Activated CD4-positive, alpha-beta T cell treated with anti-CD3 and anti-CD28 coated beads, Interleukin-2, Interleukin-4, amounts not matched to agents 100 ng/mL and 50 ng/mL, durations not matched to agents 16 hours and 8 hours (primary cell): ENCODE measurements at regions not wholly inside any gene's neighbourhood (a gene's known extent, or its start where the extent isn't known, plus 50 kb on each side); places are given as distances from the start of the nearest gene placed in this dataset.
"Not testable (repeated sequence)": the region's sequence is repeated elsewhere in the genome, so short reads cannot be mapped to it uniquely, and the experiment has no call there.

Experiments
- DNase-seq: peaks from one replicate; pipeline ENCODE4 v3.0.0-alpha.2; 2020; ENCODE audit warnings: low spot score

- DNase-seq: no peak
Observed at GRCh38 chr1:104463126-104463697, 713.5 kb downstream of the AMY1C start.

GRCh38 chr1:104466068-104466467 lies 716.4 kb downstream of the AMY1C start:
- DNase-seq: no peak

GRCh38 chr1:104467590-104467989 lies 717.9 kb downstream of the AMY1C start:
- peak; percentile 24 for DNase-seq

GRCh38 chr1:104468282-104468681 lies 718.6 kb downstream of the AMY1C start:
- DNase-seq: no peak

- no peak for DNase-seq
Observed at GRCh38 chr1:104476126-104476525, 726.4 kb downstream of the AMY1C start.

- DNase-seq: no peak
Observed at GRCh38 chr1:104488296-104489015, 738.8 kb downstream of the AMY1C start.

- no peak for DNase-seq
Observed at GRCh38 chr1:104526158-104526795, 776.6 kb downstream of the AMY1C start.

- no peak for DNase-seq
Observed at GRCh38 chr1:104531990-104532389, 782.3 kb downstream of the AMY1C start.

GRCh38 chr1:104574620-104575019 lies 824.9 kb downstream of the AMY1C start:
- no peak for DNase-seq

GRCh38 chr1:104592926-104593325 lies 843.2 kb downstream of the AMY1C start:
- DNase-seq: no peak

- no peak for DNase-seq
Observed at GRCh38 chr1:104593413-104594187, 843.9 kb downstream of the AMY1C start.

- no peak for DNase-seq
Observed at GRCh38 chr1:104617474-104617873, 867.8 kb downstream of the AMY1C start.

- DNase-seq: no peak
Observed at GRCh38 chr1:104621221-104621620, 871.5 kb downstream of the AMY1C start.

GRCh38 chr1:104624538-104624937 lies 874.8 kb downstream of the AMY1C start:
- DNase-seq: no peak

GRCh38 chr1:104629589-104629988 lies 879.9 kb downstream of the AMY1C start:
- no peak for DNase-seq

GRCh38 chr1:104630567-104631149 lies 881.0 kb downstream of the AMY1C start:
- no peak for DNase-seq

- no peak for DNase-seq
Observed at GRCh38 chr1:104636581-104636980, 886.9 kb downstream of the AMY1C start.

- no peak for DNase-seq
Observed at GRCh38 chr1:104646233-104646632, 896.5 kb downstream of the AMY1C start.

- DNase-seq: peak; percentile 1
Observed at GRCh38 chr1:104648269-104648691, 898.6 kb downstream of the AMY1C start.

GRCh38 chr1:104664374-104664773 lies 914.7 kb downstream of the AMY1C start:
- DNase-seq: not testable (repeated sequence)

GRCh38 chr1:104665300-104665699 lies 915.6 kb downstream of the AMY1C start:
- DNase-seq: no peak

GRCh38 chr1:104671684-104672353 lies 922.1 kb downstream of the AMY1C start:
- no peak for DNase-seq
